ENCODE measurements at regions not wholly inside any gene's neighbourhood (a gene's known extent, or its start where the extent isn't known, plus 50 kb on each side); places are given as distances from the start of the nearest gene placed in this dataset.

DNA sequence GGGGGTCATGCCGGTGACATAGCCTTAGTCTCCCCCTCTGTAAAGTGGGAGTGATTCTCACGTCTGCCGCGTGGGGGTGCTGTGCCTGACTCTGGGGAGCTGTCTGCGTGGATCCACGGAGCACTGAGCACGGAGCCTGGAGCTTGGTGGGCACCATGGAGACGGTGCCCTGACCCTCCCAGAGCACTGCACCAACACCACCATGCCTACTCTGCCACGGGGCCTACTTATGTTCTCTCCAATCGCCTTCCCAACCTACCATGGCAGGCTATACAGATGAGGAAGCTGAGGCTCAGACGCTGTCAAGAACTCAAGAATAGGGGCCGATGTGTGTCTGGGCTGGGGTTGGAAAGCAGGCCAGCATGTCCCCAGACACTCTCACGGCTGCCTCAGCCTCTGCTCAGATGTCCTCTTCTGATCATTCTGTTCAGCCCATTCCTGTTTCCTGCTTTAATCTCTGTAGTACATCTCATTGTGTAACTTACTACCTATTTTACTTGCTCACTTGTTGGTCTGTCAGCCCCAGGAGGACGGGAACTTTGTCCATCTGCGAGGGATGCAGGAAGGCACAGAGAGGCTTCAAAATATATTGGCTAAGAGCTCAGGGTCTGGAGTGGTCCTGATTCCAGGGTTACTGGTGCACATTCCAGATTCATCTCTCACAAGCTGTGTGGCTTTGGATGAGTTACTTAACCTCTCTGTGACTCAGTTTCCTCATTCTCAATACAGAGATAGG is 168.1 kb upstream of the HS6ST1 start:
- TF ChIP-seq POLR2A (IDR thresholded peaks at IDR 0.05): no peak
- TF ChIP-seq, protein P1, sequence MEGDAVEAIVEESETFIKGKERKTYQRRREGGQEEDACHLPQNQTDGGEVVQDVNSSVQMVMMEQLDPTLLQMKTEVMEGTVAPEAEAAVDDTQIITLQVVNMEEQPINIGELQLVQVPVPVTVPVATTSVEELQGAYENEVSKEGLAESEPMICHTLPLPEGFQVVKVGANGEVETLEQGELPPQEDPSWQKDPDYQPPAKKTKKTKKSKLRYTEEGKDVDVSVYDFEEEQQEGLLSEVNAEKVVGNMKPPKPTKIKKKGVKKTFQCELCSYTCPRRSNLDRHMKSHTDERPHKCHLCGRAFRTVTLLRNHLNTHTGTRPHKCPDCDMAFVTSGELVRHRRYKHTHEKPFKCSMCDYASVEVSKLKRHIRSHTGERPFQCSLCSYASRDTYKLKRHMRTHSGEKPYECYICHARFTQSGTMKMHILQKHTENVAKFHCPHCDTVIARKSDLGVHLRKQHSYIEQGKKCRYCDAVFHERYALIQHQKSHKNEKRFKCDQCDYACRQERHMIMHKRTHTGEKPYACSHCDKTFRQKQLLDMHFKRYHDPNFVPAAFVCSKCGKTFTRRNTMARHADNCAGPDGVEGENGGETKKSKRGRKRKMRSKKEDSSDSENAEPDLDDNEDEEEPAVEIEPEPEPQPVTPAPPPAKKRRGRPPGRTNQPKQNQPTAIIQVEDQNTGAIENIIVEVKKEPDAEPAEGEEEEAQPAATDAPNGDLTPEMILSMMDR (IDR thresholded peaks at IDR 0.05): no peak

Measured in prostate gland (tissue), 2 donors.